ENCODE measurements at regions not wholly inside any gene's neighbourhood (a gene's known extent, or its start where the extent isn't known, plus 50 kb on each side); places are given as distances from the start of the nearest gene placed in this dataset.
"Not testable (repeated sequence)": the region's sequence is repeated elsewhere in the genome, so short reads cannot be mapped to it uniquely, and the experiment has no call there.

DNA sequence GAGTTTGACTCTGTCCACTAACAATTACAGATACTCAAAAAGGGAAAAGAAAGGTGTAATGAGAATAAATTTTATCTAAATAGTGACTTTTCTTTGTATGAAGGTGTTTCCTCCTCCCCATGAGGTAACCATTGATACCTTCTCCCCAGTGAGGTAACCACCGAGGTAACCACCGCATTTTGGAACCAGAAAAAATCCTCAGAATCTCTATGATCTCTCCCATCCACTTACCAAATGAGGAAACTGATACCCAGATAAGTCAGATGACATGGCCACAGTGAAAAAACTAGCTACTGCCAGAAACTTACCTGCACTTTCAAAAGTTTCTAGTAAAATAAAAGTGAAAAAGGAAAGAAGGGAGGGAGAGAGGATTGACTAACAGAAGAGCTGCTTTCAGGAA lies 124.0 kb upstream of the FNDC3A start:
- DNase-seq = no peak

GRCh38 chr13:48852911-48853727 lies 122.6 kb upstream of the FNDC3A start:
- no peak for DNase-seq

DNA sequence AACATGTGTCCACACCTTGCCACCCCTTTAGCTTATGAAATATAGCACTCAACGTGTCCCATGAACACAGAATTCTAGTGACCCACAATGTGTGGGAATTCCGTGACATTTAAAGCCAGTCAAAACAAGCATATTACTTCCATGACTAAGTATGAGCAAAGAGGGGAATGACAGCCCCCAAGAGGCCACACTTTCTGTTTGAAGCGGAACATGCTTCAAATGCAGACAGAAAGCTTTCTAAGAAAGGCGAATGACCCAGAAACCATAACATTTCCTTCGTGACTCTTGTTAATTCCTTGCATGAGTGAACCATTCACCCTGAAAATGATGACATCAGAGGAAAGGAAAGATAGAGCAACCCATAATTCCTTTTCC lies 122.0 kb upstream of the FNDC3A start:
- DNase-seq = no peak

DNA sequence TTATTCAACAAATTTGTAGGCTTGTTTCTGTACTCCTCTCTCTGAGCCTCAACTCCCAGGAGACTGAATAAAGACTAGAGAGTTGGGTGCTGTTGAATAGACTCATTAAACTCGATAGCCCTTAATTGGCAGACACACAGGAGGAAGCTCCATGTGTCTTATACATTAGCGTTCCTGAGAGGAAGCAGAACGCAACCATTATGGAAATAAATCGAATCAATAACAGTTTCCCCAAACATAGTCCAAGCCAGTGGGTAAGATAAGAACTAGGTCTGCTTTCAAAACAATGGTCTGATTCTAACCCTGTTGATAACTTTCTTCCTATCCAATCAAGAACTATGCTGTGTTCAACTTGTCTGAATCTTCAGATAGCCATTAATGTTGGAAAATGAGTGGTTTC lies 118.1 kb upstream of the FNDC3A start:
- no peak for DNase-seq

- no peak for DNase-seq
Measured at GRCh38 chr13:48858122-48858902, 117.4 kb upstream of the FNDC3A start.

DNA sequence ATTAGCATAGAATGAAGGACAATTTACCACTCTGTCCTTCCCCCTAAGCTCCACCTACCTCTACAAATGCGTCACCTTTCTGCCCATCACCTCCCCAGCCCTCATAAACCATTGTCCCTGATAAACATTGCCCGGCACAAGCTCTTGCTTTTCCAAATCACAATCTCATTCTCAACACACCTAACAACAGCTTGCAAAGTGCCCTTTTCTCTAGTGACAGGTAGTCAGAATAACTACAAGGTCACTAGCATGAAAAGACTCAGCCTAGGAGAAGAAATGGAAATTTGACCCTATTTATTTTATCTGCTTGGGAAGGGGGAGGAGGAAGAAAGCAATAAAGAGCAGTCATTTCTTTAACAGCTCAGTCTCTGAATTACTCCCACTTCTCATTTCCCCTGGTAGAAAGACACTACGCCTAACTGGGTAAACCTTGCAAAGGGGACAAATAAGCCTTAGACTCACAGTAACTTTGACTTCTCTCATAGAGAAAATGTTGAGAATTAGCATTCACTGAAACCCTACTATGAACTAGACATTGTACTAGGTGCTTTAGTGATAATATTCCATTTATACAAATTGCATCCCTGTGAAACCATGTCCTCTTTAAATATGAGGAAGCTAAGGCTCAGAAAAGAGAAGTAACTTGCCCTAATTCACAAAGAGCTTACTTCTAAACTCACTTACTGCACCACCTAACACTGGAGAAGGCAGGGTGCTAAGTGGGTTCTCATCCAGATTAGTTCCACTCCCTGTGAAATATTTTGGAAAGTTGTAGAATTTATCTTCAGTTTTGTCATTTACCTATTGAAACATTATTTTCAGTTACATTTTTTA lies 116.2 kb upstream of the FNDC3A start:
- no peak for DNase-seq

GRCh38 chr13:48860364-48860763 lies 115.3 kb upstream of the FNDC3A start:
- DNase-seq = no peak

DNA sequence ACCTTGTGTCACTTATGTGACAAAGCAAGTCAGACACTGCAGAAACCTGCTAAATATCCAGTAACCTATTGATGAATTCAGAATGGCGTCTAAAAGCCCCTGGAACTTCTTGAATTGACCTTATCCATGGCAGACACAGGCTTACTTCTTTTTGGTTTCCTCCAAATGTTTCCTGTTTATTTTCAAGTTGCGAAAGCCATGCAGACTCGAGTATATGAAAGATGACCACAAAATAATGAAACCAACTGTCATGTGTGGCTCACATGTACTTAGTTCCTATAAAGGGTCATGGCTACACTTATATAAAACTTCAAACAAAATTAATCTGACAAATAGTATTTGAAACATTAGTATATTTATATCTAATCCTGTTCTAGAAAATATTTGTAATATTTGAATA lies 113.1 kb upstream of the FNDC3A start:
- DNase-seq = no peak

- DNase-seq = no peak
Measured at GRCh38 chr13:48864100-48864499, 111.6 kb upstream of the FNDC3A start.

DNA sequence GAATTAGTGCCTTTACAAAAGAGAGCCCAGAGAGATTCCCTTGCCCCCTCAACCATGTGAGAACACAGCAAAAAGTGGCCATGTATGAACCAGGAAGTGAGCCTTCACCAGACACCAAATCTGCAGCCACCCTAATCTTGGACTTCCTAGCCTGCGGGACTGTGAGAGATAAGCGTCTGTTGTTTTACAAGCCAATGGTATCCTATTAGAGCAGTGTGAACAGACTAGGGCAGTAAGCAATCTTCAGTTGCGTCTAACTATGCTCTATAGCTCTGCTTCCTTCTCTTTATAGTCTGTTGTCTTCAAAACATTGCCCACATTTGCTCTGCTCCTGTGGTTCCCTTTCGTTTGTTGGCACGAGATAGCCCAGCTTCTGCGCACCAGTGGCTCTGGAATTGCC lies 109.5 kb upstream of the FNDC3A start:
- no peak for DNase-seq

- no peak for DNase-seq
Measured at GRCh38 chr13:48873081-48873480, 102.6 kb upstream of the FNDC3A start.

DNA sequence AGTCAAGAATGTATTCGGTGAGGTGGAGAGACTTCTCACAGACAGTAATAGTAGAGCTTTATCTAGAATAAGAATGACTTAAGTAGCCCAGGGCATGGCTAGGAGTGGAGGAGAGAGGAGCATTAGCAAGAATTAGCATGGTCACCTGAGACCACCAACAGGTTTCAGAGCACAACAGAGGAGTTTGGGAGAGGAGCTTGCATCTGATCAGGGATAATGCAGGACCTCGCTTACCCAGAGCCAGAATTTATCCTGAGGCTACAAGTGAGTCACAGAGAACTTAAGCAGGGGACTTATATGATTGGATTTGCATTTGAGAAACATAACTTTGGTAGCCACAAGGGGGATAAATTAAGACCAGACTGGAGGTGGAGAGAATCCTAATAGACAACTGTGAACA lies 102.1 kb upstream of the FNDC3A start:
- DNase-seq = no peak

GRCh38 chr13:48874165-48874564 lies 101.5 kb upstream of the FNDC3A start:
- no peak for DNase-seq

GRCh38 chr13:48875047-48875446 lies 100.7 kb upstream of the FNDC3A start:
- DNase-seq = no peak

- no peak for DNase-seq
Measured at GRCh38 chr13:48876289-48876688, 99.4 kb upstream of the FNDC3A start.

- DNase-seq = no peak
Measured at GRCh38 chr13:48879432-48879831, 96.3 kb upstream of the FNDC3A start.

DNA sequence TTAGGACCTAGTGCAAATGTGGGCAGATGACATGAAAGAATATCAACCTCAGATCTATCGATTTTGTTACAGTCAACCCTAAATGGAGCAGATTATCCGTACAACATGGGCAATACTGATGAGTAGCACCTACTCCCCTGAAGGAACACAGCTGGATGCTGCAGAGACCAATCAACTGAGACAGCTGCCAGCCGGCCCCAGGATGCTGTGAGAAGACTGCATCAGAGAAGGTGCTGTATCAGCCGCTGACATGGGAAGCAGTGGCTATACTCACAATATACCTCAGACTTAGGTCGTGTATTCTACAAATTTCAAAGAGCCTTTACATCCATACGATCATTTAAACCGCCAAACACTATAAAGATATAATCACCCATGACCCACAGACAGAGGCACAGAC lies 95.9 kb upstream of the FNDC3A start:
- no peak for DNase-seq

- DNase-seq = not testable (repeated sequence)
Measured at GRCh38 chr13:48883786-48884185, 91.9 kb upstream of the FNDC3A start.

- DNase-seq = no peak
Measured at GRCh38 chr13:48885027-48885395, 90.7 kb upstream of the FNDC3A start.

GRCh38 chr13:48888613-48889012 lies 87.1 kb upstream of the FNDC3A start:
- DNase-seq = no peak

DNA sequence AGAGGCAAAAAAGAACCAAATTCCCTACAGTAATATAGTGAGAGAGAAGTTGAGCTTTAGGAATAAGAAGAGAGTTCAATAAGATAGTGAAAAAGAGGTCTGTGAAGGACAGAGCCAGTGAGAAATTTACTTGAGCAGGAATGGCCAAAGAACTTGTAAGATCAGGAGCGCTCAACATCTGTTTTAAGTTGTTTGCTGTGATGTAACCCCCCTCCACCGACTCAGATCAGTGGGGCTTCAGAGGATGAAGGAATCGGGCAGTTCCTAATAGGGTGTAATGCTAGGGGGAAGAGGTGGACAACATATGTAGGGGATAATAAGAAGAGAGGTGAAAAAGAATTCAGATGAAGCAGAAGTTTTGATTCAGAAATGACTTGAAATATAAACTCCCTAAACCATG lies 85.3 kb upstream of the FNDC3A start:
- no peak for DNase-seq

DNA sequence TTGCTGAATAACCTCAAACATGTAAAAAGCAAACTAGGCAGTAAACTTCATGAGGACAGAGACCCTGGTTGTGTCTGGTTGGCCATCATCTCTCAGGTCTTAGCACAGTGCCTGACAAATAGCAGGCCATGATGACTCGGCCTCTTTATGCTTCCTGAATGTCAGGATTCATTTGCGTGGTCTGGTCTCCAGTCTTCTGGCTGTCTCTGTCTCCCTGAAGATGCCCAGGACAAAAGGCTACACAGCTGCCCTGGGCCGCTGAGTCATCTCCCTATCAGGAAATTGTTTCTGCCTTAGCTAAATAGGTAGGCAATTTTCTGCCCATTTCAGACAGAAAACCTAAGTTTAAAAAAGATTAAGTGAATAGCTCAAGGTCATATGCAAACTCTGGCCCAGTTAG lies 84.1 kb upstream of the FNDC3A start:
- no peak for DNase-seq

DNA sequence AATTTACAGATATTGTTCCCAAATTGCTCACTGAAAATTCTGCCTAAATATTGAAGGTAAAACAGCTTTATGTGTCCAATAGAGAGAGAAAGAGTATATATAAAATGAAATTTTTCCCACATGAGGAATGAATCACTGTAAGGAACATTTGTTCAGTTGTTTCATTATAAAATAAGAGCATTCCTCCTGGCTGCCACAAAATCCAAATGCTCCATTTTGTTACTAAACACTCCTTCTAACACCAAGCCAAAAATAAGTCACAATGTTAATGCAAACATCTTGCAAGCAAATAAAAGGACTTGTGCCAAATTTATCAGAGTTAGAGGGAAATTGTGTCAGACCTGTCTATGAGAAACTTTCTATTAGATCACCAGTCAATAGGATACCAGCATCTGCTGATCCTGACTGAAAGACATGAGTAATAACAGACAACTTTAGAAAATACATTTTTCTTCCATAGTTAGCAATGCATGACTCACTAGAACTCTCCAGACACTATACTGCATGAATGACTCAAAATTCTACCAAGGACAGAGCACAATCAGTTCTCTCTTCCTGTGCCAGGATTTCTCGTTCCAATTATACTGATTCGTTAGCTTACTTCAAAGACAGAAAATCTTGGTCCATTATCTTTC lies 83.5 kb upstream of the FNDC3A start:
- no peak for DNase-seq

Measured in NCI-H774 (cell line).